Neural cell (in vitro differentiated cells): ENCODE measurements at regions not wholly inside any gene's neighbourhood (a gene's known extent, or its start where the extent isn't known, plus 50 kb on each side); places are given as distances from the start of the nearest gene placed in this dataset.

Experiments used
- H2AFZ ChIP-seq: fragments of 200-600, 300-800 bp; sonication (generic), shearing (Covaris generic); 2 replicates; pipeline ENCODE4 v1.6.0; 2014; ENCODE audit warnings: low read depth, mild to moderate bottlenecking, antibody characterized with exemption, low read length, moderate library complexity
- H3F3A ChIP-seq: fragments of 200-600 bp; shearing (Covaris generic); 2 replicates; pipeline ENCODE4 v1.6.1; 2016; ENCODE audit warnings: mild to moderate bottlenecking, moderate library complexity, mixed read lengths, antibody characterized with exemption, low read length; ENCODE audit not compliant: insufficient read depth, poor library complexity, severe bottlenecking
- H3K27ac ChIP-seq: fragments of 200-600, 300-800 bp; sonication (generic), shearing (Covaris generic); 2 replicates; pipeline ENCODE4 v1.5.1; 2014; ENCODE audit warnings: mild to moderate bottlenecking, low read length, moderate library complexity
- H3K27me3 ChIP-seq: fragments of 300-800, 200-600 bp; sonication (generic), shearing (Covaris generic); 2 replicates; pipeline ENCODE4 v1.6.0; 2014; ENCODE audit warnings: mild to moderate bottlenecking, low read depth, low read length, moderate library complexity; ENCODE audit not compliant: insufficient read depth
- H3K36me3 ChIP-seq: fragments of 300-800, 200-600 bp; sonication (generic), shearing (Covaris generic); 2 replicates; pipeline ENCODE4 v1.5.1; 2014; ENCODE audit warnings: mild to moderate bottlenecking, antibody characterized with exemption, low read length, moderate library complexity; ENCODE audit not compliant: insufficient read depth
- H3K4me2 ChIP-seq: fragments of 300-800, 200-600 bp; sonication (generic), shearing (Covaris generic); 2 replicates; pipeline ENCODE4 v1.6.0; 2014; ENCODE audit warnings: mild to moderate bottlenecking, low read length
- H3K4me3 ChIP-seq: fragments of 300-800, 200-600 bp; sonication (generic), shearing (Covaris generic); 2 replicates; pipeline ENCODE4 v1.5.1; 2014; ENCODE audit warnings: mild to moderate bottlenecking, low read length, moderate library complexity
- H3K79me2 ChIP-seq: fragments of 200-600 bp; shearing (Covaris generic); replicated peaks from 2 replicates; pipeline ENCODE4 v1.6.0; 2014; ENCODE audit warnings: mild to moderate bottlenecking, low read length, moderate library complexity; ENCODE audit not compliant: insufficient read depth
- H3K9ac ChIP-seq: fragments of 300-800, 200-600 bp; sonication (generic), shearing (Covaris generic); 2 replicates; pipeline ENCODE4 v1.6.1; 2016; ENCODE audit warnings: mild to moderate bottlenecking, low read length, mixed read lengths
- H3K9me2 ChIP-seq: fragments of 200-600 bp; shearing (Covaris generic); 2 replicates; pipeline ENCODE4 v1.6.1; 2016; ENCODE audit warnings: mild to moderate bottlenecking, low read length, mixed read lengths; ENCODE audit not compliant: insufficient read depth
- H3K9me3 ChIP-seq: fragments of 200-600, 300-800 bp; sonication (generic), shearing (Covaris generic); 2 replicates; pipeline ENCODE4 v1.6.1; 2016; ENCODE audit warnings: mild to moderate bottlenecking, mixed run types, low read length, moderate library complexity, mixed read lengths
- H4K20me1 ChIP-seq: fragments of 200-600 bp; shearing (Covaris generic); 2 replicates; pipeline ENCODE4 v1.6.1; 2016; ENCODE audit warnings: mild to moderate bottlenecking, mixed run types; ENCODE audit not compliant: insufficient read depth
- CTCF ChIP-seq: fragments of 450-650 bp; IDR thresholded peaks from 2 replicates; pipeline ENCODE4 v1.5.1; 2014; ENCODE audit warnings: antibody characterized with exemption, mild to moderate bottlenecking, moderate library complexity; ENCODE audit not compliant: poor library complexity, severe bottlenecking
- EP300 ChIP-seq: fragments of 450-650 bp; conservative IDR thresholded peaks from 2 replicates; pipeline ENCODE4 v1.6.1; 2014; ENCODE audit warnings: antibody characterized with exemption, mild to moderate bottlenecking, moderate library complexity; ENCODE audit not compliant: poor library complexity, severe bottlenecking
- EZH2 ChIP-seq: fragments of 200-600, 300-800 bp; shearing (Covaris generic), sonication (generic); IDR thresholded peaks from 2 replicates; pipeline ENCODE4 v1.6.1; 2014; ENCODE audit warnings: antibody characterized with exemption, low read length, borderline replicate concordance, mild to moderate bottlenecking; ENCODE audit not compliant: insufficient read depth, poor library complexity, severe bottlenecking
- MXI1 ChIP-seq: fragments of 450-650 bp; conservative IDR thresholded peaks from 2 replicates; pipeline ENCODE4 v1.6.1; 2014; ENCODE audit warnings: antibody characterized with exemption, mild to moderate bottlenecking; ENCODE audit not compliant: poor library complexity, severe bottlenecking
- POLR2AphosphoS5 ChIP-seq: IDR thresholded peaks from 2 replicates; pipeline ENCODE4 v1.6.1; 2012
- RAD21 ChIP-seq: fragments of 450-650 bp; conservative IDR thresholded peaks from 2 replicates; pipeline ENCODE4 v1.6.1; 2014; ENCODE audit warnings: antibody characterized with exemption, mild to moderate bottlenecking, moderate library complexity
- REST ChIP-seq: IDR thresholded peaks from 2 replicates; pipeline ENCODE4 v1.6.1; 2012; ENCODE audit warnings: borderline replicate concordance
- SMC3 ChIP-seq: fragments of 450-650 bp; conservative IDR thresholded peaks from 2 replicates; pipeline ENCODE4 v1.6.1; 2014; ENCODE audit warnings: antibody characterized with exemption, mild to moderate bottlenecking, moderate library complexity; ENCODE audit not compliant: poor library complexity
- TAF1 ChIP-seq: IDR thresholded peaks from 2 replicates; pipeline ENCODE4 v1.6.1; 2012; ENCODE audit warnings: low read depth

- Histone ChIP-seq H4K20me1 (no peaks in the 10 kb centered on the region), H3K4me3 (no peak overlapping the region), H3K9me2 (no peaks in the 10 kb centered on the region), H3K27ac (no peak overlapping the region), H3K9ac (no peak overlapping the region), H3K79me2 (no peaks in the 10 kb centered on the region), H3K27me3 (no peaks in the 10 kb centered on the region), H3K4me2 (no peak overlapping the region), H2AFZ (no peak overlapping the region), H3K36me3 (no peaks in the 10 kb centered on the region), H3F3A (no peaks in the 10 kb centered on the region), H3K9me3 (no peaks in the 10 kb centered on the region)
- no peak for TF ChIP-seq RAD21
- TF ChIP-seq POLR2AphosphoS5, result no peak
- no peak for TF ChIP-seq REST
- no peak for TF ChIP-seq TAF1
- TF ChIP-seq CTCF, result no peak
- no peak for TF ChIP-seq MXI1
- no peak for TF ChIP-seq SMC3
- TF ChIP-seq EP300, result no peak
- TF ChIP-seq EZH2, result no peak
These were observed 402.9 kb downstream of the TGFB2 start for GRCh38 chr1:218748071-218748470.

GRCh38 chr1:218750216-218750970 lies 405.3 kb downstream of the TGFB2 start:
- Histone ChIP-seq H2AFZ (no peak overlapping the region), H3K4me3 (no peak overlapping the region), H3K79me2 (no peaks in the 10 kb centered on the region), H3K9me2 (no peaks in the 10 kb centered on the region), H4K20me1 (no peaks in the 10 kb centered on the region), H3F3A (no peaks in the 10 kb centered on the region), H3K36me3 (no peaks in the 10 kb centered on the region), H3K4me2 (no peak overlapping the region), H3K27ac (no peak overlapping the region), H3K27me3 (no peaks in the 10 kb centered on the region), H3K9me3 (no peaks in the 10 kb centered on the region), H3K9ac (no peak overlapping the region)
- TF ChIP-seq CTCF (no peak), SMC3 (no peak)
